Glutamatergic neuron (in vitro differentiated cells): ENCODE measurements at regions not wholly inside any gene's neighbourhood (a gene's known extent, or its start where the extent isn't known, plus 50 kb on each side); places are given as distances from the start of the nearest gene placed in this dataset.

Experiments
- DNase-seq: peaks from one replicate; pipeline ENCODE4 v3.0.0; 2022
- H3K27ac Mint-ChIP-seq: one replicate; pipeline ENCODE4 v1.8.0; 2020; ENCODE audit warnings: mild to moderate bottlenecking, mixed read lengths, inconsistent platforms; ENCODE audit not compliant: unreplicated experiment
- H3K27me3 Mint-ChIP-seq: one replicate; pipeline ENCODE4 v1.8.0; 2020; ENCODE audit warnings: mild to moderate bottlenecking, moderate library complexity, mixed read lengths, inconsistent platforms; ENCODE audit not compliant: unreplicated experiment
- H3K36me3 Mint-ChIP-seq: one replicate; pipeline ENCODE4 v1.8.0; 2020; ENCODE audit warnings: mild to moderate bottlenecking, mixed read lengths, inconsistent platforms; ENCODE audit not compliant: unreplicated experiment
- H3K4me1 Mint-ChIP-seq: one replicate; pipeline ENCODE4 v1.8.0; 2020; ENCODE audit warnings: mild to moderate bottlenecking, low read depth, mixed read lengths, inconsistent platforms; ENCODE audit not compliant: unreplicated experiment
- H3K4me3 Mint-ChIP-seq: one replicate; pipeline ENCODE4 v1.8.0; 2020; ENCODE audit warnings: mild to moderate bottlenecking, mixed read lengths, inconsistent platforms; ENCODE audit not compliant: unreplicated experiment
- H3K9me3 Mint-ChIP-seq: one replicate; pipeline ENCODE4 v1.8.0; 2020; ENCODE audit warnings: mild to moderate bottlenecking, moderate library complexity, mixed read lengths, inconsistent platforms; ENCODE audit not compliant: unreplicated experiment
- TF ChIP-seq, protein P1 (sequence below): fragments of 200-600 bp; sonication (generic); IDR thresholded peaks from one replicate; pipeline ENCODE4 v1.5.0; 2021; ENCODE audit not compliant: partially characterized antibody, unreplicated experiment

DNA sequence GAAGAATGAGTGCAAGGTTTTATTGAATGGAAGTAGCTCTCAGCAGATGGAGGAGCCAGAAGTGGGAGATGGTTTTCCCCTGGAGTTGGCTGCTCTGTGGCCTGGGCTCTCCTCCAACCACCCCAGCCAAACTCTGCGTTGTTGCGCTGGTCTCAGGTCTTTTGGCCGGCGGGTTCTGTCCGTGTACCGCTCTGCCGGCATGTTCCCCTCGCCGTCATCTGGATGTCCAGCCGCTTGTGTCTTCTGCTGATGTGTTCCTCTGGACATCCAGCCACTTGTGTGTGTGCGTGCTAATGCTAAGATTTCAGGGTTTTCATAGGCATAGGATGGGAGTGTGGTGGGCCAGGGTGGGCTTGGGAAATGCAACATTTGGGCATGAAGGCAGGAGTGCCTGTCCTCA, 1311.3 kb upstream of the TMEFF2 start:
- Mint-ChIP-seq H3K4me1 (no peaks in the 10 kb centered on the region), H3K4me3 (no peak overlapping the region), H3K27me3 (no peaks in the 10 kb centered on the region), H3K9me3 (no peaks in the 10 kb centered on the region), H3K27ac (no peak overlapping the region), H3K36me3 (no peaks in the 10 kb centered on the region)
- TF ChIP-seq, protein P1, sequence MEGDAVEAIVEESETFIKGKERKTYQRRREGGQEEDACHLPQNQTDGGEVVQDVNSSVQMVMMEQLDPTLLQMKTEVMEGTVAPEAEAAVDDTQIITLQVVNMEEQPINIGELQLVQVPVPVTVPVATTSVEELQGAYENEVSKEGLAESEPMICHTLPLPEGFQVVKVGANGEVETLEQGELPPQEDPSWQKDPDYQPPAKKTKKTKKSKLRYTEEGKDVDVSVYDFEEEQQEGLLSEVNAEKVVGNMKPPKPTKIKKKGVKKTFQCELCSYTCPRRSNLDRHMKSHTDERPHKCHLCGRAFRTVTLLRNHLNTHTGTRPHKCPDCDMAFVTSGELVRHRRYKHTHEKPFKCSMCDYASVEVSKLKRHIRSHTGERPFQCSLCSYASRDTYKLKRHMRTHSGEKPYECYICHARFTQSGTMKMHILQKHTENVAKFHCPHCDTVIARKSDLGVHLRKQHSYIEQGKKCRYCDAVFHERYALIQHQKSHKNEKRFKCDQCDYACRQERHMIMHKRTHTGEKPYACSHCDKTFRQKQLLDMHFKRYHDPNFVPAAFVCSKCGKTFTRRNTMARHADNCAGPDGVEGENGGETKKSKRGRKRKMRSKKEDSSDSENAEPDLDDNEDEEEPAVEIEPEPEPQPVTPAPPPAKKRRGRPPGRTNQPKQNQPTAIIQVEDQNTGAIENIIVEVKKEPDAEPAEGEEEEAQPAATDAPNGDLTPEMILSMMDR = no peak
- DNase-seq = no peak

DNA sequence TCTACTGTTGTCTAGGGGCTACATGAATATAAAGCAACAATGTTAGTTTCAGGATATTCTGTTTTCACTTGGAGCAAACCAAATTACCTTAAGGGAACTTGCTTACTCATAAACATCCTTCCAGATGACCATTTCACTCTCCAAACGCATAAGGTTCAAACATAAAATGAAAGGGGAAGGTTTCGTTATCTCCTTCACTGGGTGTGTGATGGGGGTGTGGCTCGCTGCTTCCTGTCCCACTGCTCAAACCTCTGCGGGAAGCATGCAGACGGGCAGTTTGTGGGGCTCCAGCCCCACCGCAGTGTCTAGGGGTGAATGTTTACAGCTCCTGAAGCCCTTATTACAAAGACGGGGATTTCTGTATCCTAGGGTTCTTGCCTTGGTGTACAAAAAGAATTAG, 1310.9 kb upstream of the TMEFF2 start:
- H3K9me3 Mint-ChIP-seq = no peaks in the 10 kb centered on the region

DNA sequence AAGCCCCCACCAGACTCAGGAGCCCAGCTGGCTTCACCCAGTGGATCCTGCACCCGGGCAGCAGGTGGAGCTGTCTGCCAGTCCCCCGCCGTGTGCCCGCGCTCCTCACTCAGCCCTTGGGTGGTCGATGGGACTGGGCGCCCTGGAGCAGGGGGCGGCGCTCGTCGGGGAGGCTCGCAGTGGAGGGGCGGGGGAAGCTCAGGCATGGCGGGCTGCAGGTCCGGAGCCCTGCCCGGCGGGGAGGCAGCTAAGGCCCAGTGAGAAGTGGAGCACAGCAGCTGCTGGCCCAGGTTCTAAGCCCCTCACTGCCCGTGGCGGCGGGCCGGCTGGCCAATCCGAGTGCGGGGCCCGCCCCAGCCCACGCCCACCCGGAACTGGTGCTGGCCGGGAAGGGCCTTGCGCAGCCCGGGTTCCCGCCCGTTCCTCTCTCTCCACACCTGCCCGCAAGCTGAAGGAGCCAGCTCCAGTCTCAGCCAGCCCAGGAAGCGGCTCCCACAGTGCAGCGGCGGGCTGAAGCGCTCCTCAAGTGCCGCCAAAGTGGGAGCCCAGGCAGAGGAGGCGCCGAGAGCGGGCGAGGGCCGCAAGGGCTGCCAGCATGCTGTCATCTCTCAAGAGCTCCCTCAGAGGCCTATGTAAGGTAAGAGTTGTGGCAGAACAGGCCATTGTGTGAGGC, 1307.8 kb upstream of the TMEFF2 start:
- Mint-ChIP-seq H3K4me1 (no peaks in the 10 kb centered on the region), H3K4me3 (peak overlapping the region; percentile 90), H3K27ac (peak overlapping the region; percentile 64), H3K27me3 (no peaks in the 10 kb centered on the region), H3K36me3 (no peaks in the 10 kb centered on the region), H3K9me3 (no peaks in the 10 kb centered on the region)
- peak; percentile 45 for DNase-seq
- TF ChIP-seq, protein P1 = no peak

More for the DNA sequence above, 1310.9 kb upstream of the TMEFF2 start:
- TF ChIP-seq, protein P1 = no peak
- no peak for DNase-seq
- Mint-ChIP-seq H3K27me3 (no peaks in the 10 kb centered on the region), H3K27ac (no peak overlapping the region), H3K36me3 (no peaks in the 10 kb centered on the region), H3K4me1 (no peaks in the 10 kb centered on the region), H3K4me3 (no peak overlapping the region)

DNA sequence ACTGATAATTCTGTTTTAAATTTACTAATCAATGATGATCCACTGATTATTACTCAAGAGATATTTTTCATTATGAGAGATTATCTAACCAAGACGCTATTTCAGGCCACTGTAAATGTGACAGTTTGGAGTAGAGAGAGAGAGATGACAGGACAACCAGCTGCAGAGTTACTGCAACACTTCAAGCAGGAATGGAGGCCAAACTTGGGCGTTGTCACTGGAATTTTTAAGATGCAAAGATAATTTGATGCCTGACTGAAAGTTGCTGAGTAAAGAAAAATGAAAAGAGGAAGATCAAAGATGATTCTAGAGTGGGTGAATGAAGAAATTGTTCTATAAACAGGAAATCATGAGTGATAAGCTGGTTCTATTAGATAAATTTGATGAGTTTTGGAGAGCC, 1302.1 kb upstream of the TMEFF2 start:
- no peak for DNase-seq
- H3K27ac Mint-ChIP-seq = no peak overlapping the region
- H3K4me1 Mint-ChIP-seq = no peaks in the 10 kb centered on the region
- no peaks in the 10 kb centered on the region for H3K36me3 Mint-ChIP-seq
- no peak overlapping the region for H3K4me3 Mint-ChIP-seq
- TF ChIP-seq, protein P1 = no peak
- H3K9me3 Mint-ChIP-seq = no peaks in the 10 kb centered on the region
- no peaks in the 10 kb centered on the region for H3K27me3 Mint-ChIP-seq

DNA sequence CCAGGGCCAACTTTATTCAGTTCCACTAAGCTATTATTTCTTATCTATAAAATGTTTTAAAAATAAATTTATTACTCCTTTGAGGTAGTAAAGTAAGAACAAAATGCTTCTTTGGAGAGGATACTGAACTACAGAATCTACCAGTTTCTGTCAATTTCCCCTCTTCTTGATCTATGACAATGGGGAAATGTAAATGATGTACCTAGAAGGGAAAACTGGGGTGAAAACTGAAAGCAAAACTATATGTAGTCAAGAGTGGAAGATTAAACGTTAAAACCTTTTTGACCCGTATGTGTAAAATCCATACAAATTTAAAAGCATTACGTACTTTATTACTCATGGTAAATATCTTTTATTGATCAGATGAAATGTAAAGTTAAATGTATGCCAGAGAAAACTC, 1287.8 kb upstream of the TMEFF2 start:
- Mint-ChIP-seq H3K27ac (no peak overlapping the region), H3K4me1 (no peaks in the 10 kb centered on the region), H3K27me3 (no peaks in the 10 kb centered on the region), H3K4me3 (no peak overlapping the region), H3K9me3 (no peaks in the 10 kb centered on the region), H3K36me3 (no peaks in the 10 kb centered on the region)
- TF ChIP-seq, protein P1 = no peak
- DNase-seq = no peak
